ENCODE measurements at regions not wholly inside any gene's neighbourhood (a gene's known extent, or its start where the extent isn't known, plus 50 kb on each side); places are given as distances from the start of the nearest gene placed in this dataset.

GRCh38 chr3:164250923-164251322, 827.4 kb downstream of the SI start:
- TF ChIP-seq, protein P1, sequence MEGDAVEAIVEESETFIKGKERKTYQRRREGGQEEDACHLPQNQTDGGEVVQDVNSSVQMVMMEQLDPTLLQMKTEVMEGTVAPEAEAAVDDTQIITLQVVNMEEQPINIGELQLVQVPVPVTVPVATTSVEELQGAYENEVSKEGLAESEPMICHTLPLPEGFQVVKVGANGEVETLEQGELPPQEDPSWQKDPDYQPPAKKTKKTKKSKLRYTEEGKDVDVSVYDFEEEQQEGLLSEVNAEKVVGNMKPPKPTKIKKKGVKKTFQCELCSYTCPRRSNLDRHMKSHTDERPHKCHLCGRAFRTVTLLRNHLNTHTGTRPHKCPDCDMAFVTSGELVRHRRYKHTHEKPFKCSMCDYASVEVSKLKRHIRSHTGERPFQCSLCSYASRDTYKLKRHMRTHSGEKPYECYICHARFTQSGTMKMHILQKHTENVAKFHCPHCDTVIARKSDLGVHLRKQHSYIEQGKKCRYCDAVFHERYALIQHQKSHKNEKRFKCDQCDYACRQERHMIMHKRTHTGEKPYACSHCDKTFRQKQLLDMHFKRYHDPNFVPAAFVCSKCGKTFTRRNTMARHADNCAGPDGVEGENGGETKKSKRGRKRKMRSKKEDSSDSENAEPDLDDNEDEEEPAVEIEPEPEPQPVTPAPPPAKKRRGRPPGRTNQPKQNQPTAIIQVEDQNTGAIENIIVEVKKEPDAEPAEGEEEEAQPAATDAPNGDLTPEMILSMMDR (IDR thresholded peaks at IDR 0.05; ENCODE audit: low read length): no peak
- TF ChIP-seq EZH2 (IDR thresholded peaks at IDR 0.05; ENCODE audit: borderline replicate concordance, low read length): no peak
